ENCODE measurements at regions not wholly inside any gene's neighbourhood (a gene's known extent, or its start where the extent isn't known, plus 50 kb on each side); places are given as distances from the start of the nearest gene placed in this dataset.

DNA sequence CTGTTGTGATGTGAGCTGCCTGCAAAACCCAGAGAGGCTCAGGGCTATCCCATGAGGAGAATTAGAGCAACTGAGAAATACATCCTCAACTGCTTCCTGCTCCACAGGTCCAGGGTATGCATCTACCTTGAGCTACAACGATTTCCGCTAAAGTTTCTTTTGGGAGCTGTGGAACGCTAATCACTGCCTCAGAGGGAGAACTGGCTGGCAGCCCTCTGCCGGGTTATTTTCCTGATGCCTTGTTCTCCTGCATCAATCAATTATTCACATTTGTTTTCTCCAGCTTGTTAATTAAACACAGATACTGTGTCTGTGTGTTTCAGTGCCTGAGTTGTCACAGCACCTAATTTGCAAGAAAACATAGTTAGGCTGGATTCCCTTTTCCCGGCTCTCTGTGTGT lies 211.1 kb upstream of the PLET1 start:
- FAIRE-seq: no peak

DNA sequence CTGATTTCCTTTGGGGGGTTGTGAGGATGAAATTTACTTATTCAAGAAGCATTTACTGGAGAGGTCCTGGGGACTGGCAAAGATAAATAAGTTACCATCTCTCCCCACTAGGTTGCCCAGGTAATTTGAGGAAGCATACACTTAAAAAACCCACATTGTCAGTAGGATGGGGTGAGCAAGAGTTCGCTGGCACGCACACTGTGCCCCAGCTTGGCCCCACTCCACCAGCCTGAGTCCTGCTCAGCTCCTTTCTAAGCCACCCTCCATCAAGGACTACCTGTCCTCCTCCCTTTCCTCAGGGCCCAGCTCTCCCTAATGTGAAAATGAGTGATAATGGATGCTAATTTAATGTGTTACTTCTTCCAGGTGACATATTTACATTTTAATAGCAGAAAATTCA lies 216.5 kb upstream of the PLET1 start:
- FAIRE-seq: no peak

DNA sequence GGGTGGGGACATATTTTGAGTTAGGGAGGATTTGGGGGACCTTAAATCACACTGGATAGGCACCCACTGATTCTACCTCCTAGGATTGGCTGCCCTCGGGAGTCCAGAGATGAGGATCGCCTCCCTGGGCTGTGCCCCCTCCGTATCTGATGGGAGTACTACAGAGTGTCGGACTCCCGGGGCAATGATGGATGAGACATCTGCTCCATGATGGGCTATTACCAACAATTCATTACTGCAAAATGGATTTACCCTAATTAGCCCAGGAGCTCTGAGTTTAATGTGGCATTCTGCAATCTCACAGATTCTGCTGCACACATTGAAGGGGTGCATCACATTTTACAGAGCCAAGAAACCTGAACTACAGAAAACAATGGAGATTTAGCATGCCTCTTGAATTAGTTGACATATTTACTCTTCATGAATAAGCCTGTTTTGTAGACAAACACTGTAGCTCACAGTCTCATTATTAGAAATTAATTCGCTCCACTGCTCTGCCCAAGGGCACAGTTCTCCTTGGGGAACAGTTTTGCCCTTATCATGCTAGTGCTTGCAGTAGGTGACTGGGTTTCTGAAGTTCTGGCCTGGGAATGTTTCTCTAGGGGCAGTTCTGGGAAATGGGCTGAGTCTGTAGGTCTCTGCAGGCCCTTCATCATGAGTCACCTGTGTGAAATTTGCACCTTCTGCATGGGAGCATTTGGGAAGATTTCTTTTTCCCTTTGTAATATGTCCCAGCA lies 217.1 kb upstream of the PLET1 start:
- FAIRE-seq: no peak

DNA sequence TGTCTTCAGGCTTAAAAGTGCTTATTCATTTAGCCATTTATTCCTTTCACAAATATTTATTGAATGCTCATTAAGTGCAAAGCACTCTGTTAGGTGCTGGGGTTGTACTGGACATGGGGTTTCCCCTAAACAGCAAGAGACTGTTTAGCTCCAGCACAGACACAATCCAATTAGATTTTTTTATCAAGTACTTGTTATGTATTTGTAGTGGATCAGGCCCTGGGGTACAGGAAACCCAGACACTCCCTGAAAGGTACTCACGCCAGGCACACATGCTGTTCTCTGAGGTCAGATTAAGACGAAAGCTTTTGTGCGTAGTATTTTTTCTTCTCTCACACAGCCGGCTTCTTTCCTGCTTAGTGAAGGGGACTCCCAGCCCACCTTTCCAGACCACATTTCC lies 218.1 kb upstream of the PLET1 start:
- no peak for FAIRE-seq

DNA sequence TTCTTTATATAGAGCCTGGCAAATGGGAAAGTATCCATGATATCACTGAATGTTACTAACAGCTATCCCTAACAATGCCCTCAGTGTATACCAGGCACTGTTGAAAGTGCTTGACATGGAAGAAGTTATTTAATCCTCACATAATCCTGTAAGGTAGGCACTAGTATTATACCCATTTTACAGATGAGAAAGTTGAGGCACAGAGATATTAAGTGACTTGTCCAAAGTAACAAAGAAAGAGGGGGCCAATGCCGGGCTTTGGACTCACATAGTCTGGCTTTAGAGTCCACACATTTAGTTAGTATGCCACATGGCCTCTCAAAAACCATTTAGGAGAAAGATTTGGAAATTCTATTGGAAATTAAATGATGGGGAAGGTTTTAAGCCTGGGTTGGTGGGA lies 220.8 kb upstream of the PLET1 start:
- no peak for FAIRE-seq

DNA sequence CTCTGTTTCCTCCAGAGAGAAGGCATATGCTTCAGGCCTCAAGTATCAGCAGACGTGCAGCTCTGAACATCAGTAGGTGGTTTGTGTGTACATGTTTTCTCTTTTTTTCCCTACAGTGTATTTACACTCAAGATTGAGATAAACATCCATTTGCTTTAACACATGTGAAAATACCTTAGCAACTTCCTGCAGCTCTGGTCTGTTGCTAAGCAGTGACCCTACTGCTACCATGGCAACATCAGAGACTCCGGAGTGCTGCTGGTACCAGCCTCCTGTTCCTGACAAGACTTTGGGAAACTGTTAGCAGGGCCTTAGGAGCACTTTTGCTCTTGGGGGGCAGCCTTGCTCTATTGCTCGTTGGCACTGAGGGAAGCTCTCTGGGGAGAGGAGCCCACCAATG lies 221.2 kb upstream of the PLET1 start:
- FAIRE-seq: no peak

DNA sequence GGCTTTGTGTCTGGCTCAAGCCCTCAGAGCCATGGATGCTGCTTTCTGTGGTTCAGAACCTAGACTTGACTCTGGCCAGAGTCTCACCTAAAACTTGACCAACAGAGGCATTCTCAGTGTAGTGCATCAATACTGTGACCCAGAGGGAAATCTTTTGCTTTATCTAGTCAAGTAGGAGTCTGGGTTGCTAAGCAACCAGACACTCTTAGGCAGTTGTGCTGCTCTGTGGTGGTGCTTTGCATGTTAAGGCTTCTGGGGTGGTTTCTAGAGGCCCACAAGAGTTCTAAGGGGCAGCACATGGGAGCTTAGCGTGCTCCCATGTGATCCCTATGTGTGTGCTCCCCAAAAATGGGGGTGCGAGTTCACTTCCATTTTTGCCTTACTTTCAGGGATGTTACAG lies 224.6 kb upstream of the PLET1 start:
- FAIRE-seq: no peak

DNA sequence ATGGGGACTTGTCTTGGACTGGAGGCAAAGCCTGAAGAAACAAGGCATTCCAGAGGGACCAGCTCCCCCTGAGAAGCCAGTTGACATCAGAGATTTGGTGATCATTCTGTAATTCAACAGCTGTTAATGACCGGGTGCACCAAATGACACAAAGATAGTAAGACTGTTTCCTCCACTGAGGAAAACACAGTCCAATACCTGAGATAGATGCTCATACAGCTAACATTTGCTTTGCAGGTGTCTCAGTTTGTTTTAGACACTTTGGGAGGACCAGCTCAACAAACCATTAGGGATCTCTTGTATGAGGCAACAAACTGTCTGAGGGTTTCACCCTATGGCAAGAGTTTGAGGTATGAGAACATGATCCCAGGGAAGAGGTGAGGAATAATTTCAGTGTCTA lies 237.2 kb upstream of the PLET1 start:
- no peak for FAIRE-seq

DNA sequence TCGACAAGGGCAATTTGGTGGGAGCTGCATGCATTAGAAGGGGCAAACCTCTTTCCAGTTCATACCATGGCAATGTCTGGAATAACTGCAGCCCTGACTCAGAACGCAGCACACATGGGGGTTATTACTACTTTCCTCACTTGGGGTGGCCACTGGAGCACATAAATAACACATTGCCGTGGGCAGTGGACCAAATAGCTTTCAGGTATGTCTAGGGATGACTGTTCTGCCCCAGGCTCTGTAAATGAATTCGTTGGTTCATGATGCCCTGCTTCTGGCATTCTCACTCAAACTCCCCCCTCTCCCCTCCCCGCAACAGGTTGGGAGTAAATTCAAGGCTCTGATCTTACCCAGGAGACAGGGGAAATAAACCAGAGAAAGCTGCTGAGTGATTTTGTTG lies 238.0 kb upstream of the PLET1 start:
- FAIRE-seq: no peak

DNA sequence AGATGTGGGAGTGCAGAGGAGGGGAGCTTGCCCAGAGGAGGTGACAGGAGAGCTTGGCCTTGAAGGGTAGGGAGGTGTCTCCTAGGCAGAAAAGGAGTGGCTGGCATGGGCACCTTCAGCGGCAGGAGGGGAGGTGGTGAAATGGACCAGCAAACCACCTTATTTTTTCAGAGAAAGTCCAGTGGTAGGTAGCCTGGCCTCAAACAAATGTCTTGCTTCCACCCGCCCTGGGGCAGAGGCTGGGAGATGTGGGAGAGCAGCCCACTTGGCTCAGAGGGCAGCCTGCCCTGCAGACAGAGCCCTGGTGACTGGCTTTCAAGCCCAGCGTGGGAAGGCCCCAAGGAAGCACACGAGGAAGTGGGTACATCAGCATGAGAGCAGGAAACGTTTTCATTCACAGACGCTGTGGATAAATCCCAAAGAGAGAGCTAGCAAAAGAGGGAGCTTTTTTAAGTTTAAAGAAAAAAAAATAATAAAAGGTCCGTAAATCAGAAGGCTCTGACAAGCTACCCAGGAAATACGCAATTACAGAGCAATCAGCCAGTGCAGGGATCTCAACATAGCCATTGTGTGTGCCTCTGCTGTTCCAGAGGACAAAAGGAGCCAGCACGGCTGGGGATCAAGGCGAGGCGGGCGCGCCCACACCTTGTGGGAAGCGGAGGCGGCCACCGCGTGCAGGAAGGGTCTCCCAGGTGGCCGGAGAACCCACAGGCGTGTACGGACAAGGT lies 238.7 kb upstream of the PLET1 start:
- FAIRE-seq: no peak

DNA sequence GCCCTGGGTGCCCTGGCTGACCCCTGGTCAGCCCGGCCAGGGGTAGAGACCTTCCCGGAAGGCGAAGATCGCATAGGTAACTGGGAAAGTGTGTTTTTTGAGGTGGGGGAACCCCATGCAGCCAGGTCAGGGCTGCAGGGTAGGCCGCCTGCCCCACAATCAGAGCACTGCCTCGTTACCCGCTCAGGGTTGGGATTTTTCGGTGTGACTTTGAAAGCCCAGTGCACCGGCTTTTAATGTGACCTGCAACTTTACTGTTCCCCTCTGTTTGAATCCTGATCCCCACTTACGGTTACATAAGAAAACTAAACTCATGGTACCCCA lies 239.2 kb upstream of the PLET1 start:
- no peak for FAIRE-seq

DNA sequence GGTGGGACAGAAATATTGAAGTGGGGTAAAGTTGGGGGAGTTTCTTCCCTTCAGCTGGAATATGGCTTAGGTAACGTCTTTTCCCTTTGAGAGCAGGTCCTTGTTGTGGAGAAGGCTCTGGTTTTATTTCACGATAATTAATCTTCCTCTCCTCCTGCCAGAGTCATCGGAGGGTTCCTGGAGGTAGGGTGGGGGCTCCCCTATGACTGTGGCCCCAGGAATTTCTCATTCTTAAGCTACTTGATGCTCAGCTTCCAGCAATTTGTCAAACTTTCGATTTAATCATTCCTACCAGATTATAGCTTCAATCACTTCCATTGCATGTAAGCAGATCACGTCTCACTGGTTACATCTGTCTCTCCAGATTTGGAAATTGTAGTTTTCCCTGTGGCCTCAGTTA lies 242.8 kb upstream of the PLET1 start:
- FAIRE-seq: no peak

DNA sequence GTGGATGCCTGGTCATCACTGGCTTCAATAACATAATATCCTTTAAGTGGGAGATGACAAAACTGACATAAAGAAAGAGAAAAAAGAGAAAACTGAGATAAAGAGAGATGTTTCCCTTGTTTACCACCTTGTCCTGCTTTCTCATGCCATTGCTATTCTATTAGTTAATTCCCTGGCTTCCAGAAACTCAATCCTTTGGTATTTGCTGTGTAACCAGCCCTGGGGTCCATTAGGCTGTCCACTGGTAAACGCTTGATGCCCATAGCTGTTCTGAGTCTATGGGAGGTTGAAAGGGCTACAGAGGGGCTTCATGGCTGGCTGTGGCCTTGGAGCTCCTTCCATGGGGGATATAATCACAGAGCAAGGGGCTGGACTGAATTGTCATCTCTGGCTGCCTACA lies 243.4 kb upstream of the PLET1 start:
- no peak for FAIRE-seq

DNA sequence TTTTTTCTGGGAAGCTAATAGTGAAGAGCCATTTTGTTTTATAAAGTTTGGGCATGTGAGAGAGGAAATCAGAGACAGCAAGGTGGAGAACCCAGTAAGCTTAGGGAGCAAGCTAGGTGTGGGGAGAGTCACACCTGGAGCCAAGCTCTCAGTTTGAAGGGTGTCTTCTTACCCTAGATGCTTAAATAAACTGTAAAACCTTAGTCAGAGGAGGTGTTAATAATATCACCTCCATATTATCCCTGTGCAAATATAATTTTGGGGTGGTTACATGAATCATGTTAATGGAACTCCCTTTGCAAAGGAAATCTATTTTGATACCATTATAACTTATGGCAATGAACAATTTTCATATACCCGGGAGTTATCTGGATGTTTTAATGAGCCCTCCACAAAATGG lies 246.2 kb upstream of the PLET1 start:
- no peak for FAIRE-seq

DNA sequence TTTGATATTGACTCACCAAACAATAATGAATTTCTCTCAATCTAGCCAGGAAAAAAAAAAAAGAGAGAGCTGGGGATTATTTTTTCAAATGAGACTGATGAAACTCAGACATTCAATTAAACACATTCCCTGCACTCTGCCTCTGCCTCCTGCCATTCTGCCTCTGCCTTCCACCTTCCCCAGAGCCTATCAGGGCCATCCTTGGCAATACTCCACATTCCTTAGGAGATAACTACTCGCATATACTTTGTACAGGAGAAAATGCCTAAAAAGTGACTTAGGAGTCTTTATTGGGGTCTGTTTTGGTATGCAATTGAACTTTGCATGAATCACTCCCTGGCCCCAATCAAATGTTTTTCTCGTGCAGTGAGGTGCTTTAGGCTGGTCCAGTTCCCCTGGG lies 246.6 kb upstream of the PLET1 start:
- FAIRE-seq: no peak

DNA sequence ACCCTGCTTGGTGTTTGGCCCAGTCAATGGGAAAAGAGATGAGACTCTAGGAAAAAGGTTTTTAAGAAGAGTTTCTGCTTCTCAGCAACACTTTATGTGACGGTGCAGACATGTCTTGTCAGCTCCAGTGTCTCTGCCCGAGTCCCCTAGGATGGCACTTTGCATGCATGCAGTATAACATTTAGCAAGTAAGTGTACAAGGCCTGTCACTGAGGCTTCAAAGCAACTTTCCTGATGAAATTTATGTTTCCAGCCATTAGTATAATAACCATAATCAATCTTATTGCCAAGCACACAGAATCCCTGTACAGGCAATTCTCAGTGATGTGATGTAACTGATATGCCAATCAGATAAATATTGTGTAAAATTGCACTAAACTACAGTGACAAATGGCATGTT lies 248.1 kb upstream of the PLET1 start:
- no peak for FAIRE-seq

DNA sequence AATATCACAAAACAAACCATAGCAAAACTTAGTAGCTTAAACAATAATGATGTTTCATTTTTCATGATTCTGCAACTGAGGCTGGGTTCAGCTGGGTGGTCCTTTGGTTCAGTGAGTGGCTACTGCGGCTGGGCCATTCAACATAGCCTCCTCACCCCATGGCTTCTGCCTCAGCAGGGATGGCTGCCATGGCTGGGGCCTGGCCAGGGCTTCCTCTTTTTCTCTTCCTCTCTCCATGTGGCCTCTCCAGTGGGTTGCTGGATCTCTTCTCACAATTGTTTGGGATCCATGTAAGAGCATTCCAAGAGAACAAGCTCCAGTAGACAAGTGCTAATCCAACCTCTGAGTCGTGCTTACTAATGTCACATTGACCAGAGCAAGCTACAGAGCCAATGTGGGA lies 248.6 kb upstream of the PLET1 start:
- no peak for FAIRE-seq

DNA sequence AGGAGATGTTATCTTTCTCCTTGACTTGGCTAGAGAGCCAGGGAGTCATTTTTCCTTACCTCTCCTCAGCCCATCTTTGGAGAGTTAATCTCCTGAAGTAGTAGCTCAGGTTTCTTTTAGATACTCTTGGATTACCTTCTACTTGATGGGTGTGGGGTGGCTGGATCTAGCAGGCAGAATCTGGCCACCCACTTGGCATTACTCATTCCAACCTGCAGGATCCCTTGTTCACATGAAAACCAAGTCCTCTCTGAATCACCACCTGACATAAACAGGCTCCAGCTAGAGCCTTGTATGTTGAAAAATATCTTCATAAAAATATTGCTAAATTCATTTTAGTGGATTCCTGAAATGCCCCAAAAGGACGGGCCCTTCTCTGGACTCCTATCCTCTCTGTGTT lies 250.6 kb upstream of the PLET1 start:
- FAIRE-seq: no peak

DNA sequence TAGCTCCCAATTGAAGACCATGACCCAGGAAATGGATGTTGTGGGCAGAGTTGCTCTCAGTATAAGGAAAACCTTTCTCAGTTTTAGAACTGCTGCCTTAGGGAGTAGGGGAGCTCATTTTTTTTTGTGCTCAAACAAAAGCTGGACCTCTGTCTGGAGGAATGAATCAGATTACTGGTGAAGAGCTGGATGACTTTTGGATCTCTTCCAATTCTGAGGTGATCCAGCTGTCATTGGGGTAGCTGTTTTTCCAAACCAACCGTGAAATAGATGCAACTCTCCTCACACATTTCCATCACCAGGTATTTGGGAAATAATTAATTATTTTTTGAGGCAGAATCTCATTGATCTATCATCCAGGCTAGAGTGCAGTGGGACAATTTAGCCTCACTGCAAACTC lies 251.3 kb upstream of the PLET1 start:
- FAIRE-seq: no peak

DNA sequence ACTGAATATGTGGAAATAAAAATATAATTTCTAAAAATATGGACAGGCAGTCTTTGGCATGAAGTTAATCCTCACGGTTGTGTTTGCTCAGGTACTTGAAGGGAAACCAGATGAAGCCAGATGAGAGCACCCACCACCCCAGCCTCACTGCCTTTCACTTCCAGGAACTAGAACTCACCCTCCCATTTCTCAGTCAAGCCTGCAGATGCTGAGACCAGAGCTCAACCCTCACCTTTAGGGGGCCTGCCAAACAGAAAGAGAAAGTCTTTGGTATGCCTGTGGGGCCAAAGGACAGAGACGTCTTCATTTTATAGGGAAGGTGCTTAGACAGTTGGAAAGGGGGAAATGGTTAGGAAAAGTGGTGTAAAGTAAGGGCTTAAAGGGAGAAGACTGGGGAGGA lies 252.8 kb upstream of the PLET1 start:
- no peak for FAIRE-seq

DNA sequence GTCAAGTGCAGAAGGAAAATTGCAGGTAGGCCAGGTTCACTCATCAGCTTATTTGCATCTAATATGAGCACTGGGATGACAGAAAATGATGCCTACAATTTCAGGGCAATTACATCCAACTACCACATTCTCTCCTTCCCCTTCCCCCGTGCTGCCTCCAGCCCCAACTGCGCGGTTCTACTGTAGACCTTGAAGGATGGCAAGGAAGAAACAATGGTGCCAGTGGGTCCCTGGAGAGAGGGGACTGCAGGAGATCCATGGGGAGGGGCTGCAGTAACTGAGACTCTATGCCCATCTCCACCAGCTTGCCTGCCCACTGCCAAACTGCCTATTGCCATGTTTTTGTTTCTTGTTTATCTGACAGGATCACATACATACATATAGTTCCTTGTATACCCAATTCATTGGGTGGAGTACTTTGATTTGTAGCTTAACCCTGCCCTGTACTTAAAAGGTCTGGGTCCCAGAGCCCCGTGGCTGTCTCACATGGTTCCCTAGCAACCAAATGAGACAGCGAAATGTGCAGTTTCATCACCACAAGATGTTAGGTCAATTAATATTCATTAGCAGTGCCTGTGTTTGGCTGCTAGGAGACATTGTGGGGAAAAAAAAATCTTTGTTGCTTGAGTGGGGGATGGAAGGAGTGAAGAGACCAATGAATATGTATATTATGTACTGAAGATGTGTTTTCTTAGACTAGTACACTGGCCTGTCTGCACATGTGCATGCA lies 253.5 kb upstream of the PLET1 start:
- no peak for FAIRE-seq

DNA sequence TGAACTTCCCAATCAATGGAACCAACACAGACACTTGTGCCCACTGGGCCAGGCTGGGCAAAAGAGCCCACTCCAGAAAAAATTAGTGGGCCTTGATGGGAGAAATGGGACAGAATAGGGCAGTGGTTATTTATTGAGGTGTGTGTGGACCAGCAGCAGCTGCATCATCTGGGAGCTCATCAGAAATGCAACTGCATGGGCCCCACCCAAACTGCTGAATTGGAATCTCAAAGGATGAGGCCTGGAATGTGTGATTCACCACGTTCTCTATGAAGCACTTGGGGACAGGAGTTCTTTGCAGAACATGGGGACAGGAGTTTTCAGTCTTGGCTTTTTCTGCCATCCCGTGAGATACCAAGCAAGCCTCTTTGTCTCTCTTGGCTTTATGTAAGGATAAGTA lies 255.6 kb upstream of the PLET1 start:
- no peak for FAIRE-seq

DNA sequence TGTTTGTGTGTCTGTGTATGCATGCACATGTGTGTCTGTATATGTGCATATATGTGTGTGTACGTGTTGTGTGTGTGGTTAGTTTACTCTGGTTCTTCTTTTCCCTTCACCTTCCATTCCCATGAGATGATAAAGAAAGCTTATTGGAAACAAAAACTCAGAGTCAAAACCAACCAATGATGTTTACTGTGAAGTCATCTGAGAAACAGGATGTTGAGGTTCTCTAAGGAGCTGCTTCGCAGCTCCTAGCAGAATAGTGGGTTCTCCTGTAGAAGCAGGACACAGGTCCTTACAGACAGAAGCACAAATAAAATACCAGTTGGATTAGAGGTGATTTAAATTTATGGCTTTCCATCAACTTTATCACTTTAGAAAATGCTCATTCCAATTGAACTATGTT lies 256.1 kb upstream of the PLET1 start:
- no peak for FAIRE-seq

DNA sequence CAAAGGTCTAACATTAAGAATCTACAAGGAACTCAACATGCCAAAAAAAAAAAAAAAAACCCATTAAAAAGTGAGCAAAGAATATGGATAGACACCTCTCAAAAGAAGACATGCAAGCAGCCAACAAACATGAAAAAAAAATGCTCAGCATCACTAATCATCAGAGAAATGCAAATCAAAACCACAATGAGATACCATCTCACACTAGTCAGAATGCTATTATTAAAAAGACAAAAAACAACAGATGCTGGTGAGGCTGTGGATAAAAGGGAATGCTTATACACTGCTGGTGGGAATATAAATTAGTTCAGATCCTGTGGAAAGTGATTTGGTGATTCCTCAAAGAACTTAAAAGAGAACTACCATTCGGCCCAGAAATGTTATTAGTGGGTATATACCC lies 257.7 kb upstream of the PLET1 start:
- no peak for FAIRE-seq

DNA sequence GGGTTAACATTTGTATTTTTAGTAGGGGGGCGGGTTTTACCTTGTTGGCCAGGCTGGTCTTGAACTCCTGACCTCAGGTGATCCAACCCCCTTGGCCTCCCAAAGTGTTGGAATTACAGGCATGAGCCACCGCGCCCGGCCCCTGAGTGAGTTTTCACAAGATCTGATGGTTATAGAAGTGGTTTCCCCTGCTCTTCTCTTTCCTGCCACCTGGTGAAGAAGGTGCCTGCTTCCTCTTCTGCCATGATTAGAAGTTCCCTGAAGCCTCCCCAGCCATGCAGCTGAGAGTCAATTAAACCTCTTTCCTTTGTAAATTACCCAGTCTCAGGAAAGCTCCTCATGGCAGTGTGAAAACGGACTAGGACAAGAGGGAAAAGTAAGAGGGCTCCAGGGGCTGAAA lies 259.1 kb upstream of the PLET1 start:
- FAIRE-seq: no peak
